OCI-M2 (cell line): ENCODE measurements at regions not wholly inside any gene's neighbourhood (a gene's known extent, or its start where the extent isn't known, plus 50 kb on each side); places are given as distances from the start of the nearest gene placed in this dataset.

Source experiments
- DNase-seq: peaks from one replicate; lab custom pipeline; 2025; ENCODE audit not compliant: unreplicated experiment; lab: John Stamatoyannopoulos, UW

GRCh38 chr4:34181311-34181841, 2062.9 kb downstream of the ARAP2 start:
- DNase-seq = no peak

GRCh38 chr4:34181891-34182290, 2062.4 kb downstream of the ARAP2 start:
- DNase-seq = no peak

GRCh38 chr4:34182306-34182705, 2062.0 kb downstream of the ARAP2 start:
- no peak for DNase-seq

- DNase-seq = no peak
Observed at GRCh38 chr4:34183926-34184325, 2060.4 kb downstream of the ARAP2 start.

- no peak for DNase-seq
Observed at GRCh38 chr4:34187056-34187455, 2057.3 kb downstream of the ARAP2 start.

GRCh38 chr4:34191443-34191842, 2052.9 kb downstream of the ARAP2 start:
- DNase-seq = no peak

- DNase-seq = no peak
Observed at GRCh38 chr4:34193451-34194154, 2050.7 kb downstream of the ARAP2 start.

- no peak for DNase-seq
Observed at GRCh38 chr4:34194585-34194984, 2049.7 kb downstream of the ARAP2 start.

GRCh38 chr4:34196375-34196774, 2047.9 kb downstream of the ARAP2 start:
- DNase-seq = no peak

GRCh38 chr4:34198966-34199365, 2045.3 kb downstream of the ARAP2 start:
- DNase-seq = no peak

- DNase-seq = no peak
Observed at GRCh38 chr4:34200535-34200934, 2043.8 kb downstream of the ARAP2 start.

GRCh38 chr4:34202154-34202553, 2042.2 kb downstream of the ARAP2 start:
- DNase-seq = no peak

- DNase-seq = no peak
Observed at GRCh38 chr4:34220601-34221000, 2023.7 kb downstream of the ARAP2 start.

- DNase-seq = no peak
Observed at GRCh38 chr4:34221986-34222385, 2022.3 kb downstream of the ARAP2 start.

- DNase-seq = no peak
Observed at GRCh38 chr4:34236118-34236517, 2008.2 kb downstream of the ARAP2 start.

GRCh38 chr4:34245276-34245675, 1999.0 kb downstream of the ARAP2 start:
- no peak for DNase-seq

GRCh38 chr4:34250562-34250961, 1993.8 kb downstream of the ARAP2 start:
- DNase-seq = no peak

GRCh38 chr4:34253239-34253638, 1991.1 kb downstream of the ARAP2 start:
- no peak for DNase-seq

GRCh38 chr4:34258176-34258575, 1986.1 kb downstream of the ARAP2 start:
- DNase-seq = no peak

- no peak for DNase-seq
Observed at GRCh38 chr4:34261799-34262314, 1982.5 kb downstream of the ARAP2 start.

GRCh38 chr4:34269613-34270012, 1974.7 kb downstream of the ARAP2 start:
- no peak for DNase-seq

GRCh38 chr4:34271479-34272355, 1972.6 kb downstream of the ARAP2 start:
- DNase-seq = no peak
